ENCODE measurements at regions not wholly inside any gene's neighbourhood (a gene's known extent, or its start where the extent isn't known, plus 50 kb on each side); places are given as distances from the start of the nearest gene placed in this dataset.
"Not testable (repeated sequence)": the region's sequence is repeated elsewhere in the genome, so short reads cannot be mapped to it uniquely, and the experiment has no call there.

- DNase-seq = no peak
Measured at GRCh38 chr7:32680259-32681173, 185.2 kb downstream of the AVL9 start.

- no peak for DNase-seq
Measured at GRCh38 chr7:32679192-32679591, 183.9 kb downstream of the AVL9 start.

- no peak for DNase-seq
Measured at GRCh38 chr7:32677593-32677992, 182.3 kb downstream of the AVL9 start.

- DNase-seq = no peak
Measured at GRCh38 chr7:32676249-32676941, 181.1 kb downstream of the AVL9 start.

GRCh38 chr7:32673275-32673983 is 178.1 kb downstream of the AVL9 start:
- DNase-seq = no peak

GRCh38 chr7:32670110-32671025 is 175.1 kb downstream of the AVL9 start:
- no peak for DNase-seq

- not testable (repeated sequence) for DNase-seq
Measured at GRCh38 chr7:32669173-32669870, 174.0 kb downstream of the AVL9 start.

GRCh38 chr7:32668387-32669097 is 173.3 kb downstream of the AVL9 start:
- not testable (repeated sequence) for DNase-seq

GRCh38 chr7:32667586-32667985 is 172.3 kb downstream of the AVL9 start:
- DNase-seq = not testable (repeated sequence)

GRCh38 chr7:32663805-32664211 is 168.5 kb downstream of the AVL9 start:
- DNase-seq = not testable (repeated sequence)

- not testable (repeated sequence) for DNase-seq
Measured at GRCh38 chr7:32662509-32662908, 167.2 kb downstream of the AVL9 start.

- no peak for DNase-seq
Measured at GRCh38 chr7:32661929-32662328, 166.6 kb downstream of the AVL9 start.

GRCh38 chr7:32661501-32661900 is 166.2 kb downstream of the AVL9 start:
- no peak for DNase-seq

- no peak for DNase-seq
Measured at GRCh38 chr7:32660936-32661335, 165.6 kb downstream of the AVL9 start.

- no peak for DNase-seq
Measured at GRCh38 chr7:32659853-32660252, 164.6 kb downstream of the AVL9 start.

GRCh38 chr7:32658467-32658869 is 163.2 kb downstream of the AVL9 start:
- DNase-seq = no peak

- no peak for DNase-seq
Measured at GRCh38 chr7:32658034-32658433, 162.7 kb downstream of the AVL9 start.

GRCh38 chr7:32654549-32654948 is 159.3 kb downstream of the AVL9 start:
- DNase-seq = not testable (repeated sequence)

- DNase-seq = not testable (repeated sequence)
Measured at GRCh38 chr7:32650356-32650755, 155.1 kb downstream of the AVL9 start.

- DNase-seq = no peak
Measured at GRCh38 chr7:32648408-32649156, 153.3 kb downstream of the AVL9 start.

All from NCI-H2081 (cell line).